Pulmonary artery endothelial cell (primary cell): ENCODE measurements at regions not wholly inside any gene's neighbourhood (a gene's known extent, or its start where the extent isn't known, plus 50 kb on each side); places are given as distances from the start of the nearest gene placed in this dataset.

Experiments
- DNase-seq: peaks from one replicate; pipeline ENCODE4 v3.0.0-alpha.2; 2011; ENCODE audit warnings: low read depth, low spot score

DNA sequence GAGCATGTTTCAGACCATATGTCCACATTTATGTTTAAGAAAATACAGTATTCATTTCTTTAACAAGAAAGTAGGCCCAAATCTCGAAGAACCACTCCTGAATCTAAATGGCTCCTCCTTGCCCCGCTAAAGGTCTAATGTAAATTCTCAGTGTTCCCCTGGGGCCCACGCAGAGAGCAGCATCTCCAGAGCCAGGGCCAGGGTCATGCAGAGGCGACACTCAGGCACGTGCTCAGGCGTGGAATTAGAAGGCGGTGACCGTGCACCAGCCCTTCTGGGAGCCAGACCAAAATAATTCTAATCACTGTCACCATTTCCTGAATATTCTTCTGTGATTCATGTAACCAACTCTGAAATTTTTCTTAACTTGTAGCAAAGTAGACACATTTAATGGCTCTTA lies 68.3 kb upstream of the MYT1L start:
- DNase-seq, result no peak

DNA sequence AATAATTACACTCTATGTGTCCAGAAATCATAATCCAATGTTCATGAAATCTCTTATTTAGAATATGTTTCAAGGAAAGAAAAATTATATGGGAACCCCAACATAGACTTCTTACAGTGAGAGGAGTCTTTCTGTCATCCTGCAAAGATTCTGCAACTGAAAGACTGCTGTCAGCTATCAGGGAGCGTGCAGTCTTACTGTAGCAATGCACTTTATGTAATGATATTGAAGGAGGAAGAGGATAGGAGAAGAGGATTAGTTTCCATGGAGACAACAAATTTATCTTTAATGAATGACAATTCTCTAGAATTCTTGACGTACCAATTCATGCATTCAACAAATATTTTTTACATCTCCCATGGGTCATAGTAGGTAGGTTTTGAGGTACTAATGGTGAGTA lies 61.3 kb upstream of the MYT1L start:
- DNase-seq, result no peak

DNA sequence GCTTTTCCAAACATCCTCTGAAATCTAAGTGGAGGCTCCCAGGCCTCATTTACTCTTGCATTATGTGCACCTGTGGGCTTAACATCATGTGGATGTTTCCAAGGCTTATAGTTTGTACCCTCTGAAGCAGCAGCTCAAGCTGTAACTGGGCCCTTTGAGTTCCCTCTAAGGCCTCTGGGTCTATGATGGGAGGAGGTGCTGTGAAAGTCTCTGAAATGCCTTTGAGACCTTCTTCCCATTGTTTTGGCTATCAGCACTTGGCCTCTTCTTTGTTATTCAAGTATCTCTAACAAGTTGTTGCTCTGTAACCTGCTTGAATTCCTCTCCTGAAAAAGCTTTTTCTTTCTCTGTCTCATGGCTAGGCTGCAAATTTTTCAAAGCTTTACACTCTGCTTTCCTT lies 58.1 kb upstream of the MYT1L start:
- no peak for DNase-seq
